EH (cell line): ENCODE measurements at regions not wholly inside any gene's neighbourhood (a gene's known extent, or its start where the extent isn't known, plus 50 kb on each side); places are given as distances from the start of the nearest gene placed in this dataset.

Experiments used
- DNase-seq: peaks from one replicate; pipeline ENCODE4 v3.0.0-alpha.2; 2015; ENCODE audit warnings: low read depth

DNA sequence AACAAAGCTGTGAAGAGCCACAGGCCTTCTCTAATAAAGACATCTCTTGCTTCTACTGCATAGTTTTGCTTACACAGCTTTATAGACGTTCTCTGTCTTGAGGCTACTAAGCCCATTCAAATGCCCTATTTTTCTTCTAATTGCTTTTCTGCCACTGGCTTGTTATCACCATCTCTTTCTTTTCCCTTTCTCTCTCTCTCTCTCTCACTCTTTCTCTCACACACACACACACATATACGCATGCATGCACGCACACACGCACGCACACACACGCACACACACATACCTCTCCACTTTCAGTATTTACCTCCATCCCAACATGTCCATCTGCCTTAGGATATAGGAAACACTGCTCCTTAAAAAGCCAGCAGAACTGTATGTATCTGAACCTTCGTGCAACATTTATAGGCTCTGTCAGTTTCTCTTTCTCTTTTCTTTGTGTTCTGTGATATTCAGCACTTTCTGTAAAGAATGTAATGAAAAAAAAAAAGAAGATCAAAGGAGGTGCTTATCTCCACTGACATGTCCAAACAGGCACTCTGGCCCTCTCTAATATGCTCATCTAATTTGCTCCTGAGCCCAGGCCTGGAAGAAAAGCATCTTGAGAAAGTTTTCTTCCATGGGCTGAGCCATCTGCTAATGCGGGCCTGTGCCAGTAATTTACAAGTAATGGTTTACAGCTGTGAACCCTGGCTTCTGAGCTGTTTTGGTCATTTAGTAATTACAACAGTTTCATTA lies 1046.7 kb upstream of the MAP3K7 start:
- DNase-seq: no peak

GRCh38 chr6:91632308-91632707 lies 1045.4 kb upstream of the MAP3K7 start:
- no peak for DNase-seq

- DNase-seq: no peak
Measured at GRCh38 chr6:91631227-91631626, 1044.4 kb upstream of the MAP3K7 start.

DNA sequence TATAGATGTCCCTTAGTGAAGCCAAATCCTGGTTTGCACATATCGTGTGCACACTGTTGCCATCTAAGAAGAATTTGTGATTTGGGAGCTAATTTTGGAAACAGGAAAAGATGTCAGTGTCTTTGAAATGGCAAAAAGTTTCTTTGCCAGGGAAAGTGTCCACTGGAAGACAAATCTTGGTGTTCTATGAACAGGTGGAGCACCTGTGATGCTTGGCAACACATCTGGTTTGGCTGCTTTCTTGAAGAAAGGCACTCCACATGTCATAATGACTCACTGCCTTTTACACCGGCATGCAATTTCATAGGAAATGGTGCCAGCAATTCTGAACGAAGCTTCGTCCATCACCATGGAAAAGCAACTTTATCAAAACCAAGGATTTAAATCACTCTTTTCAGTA lies 1040.0 kb upstream of the MAP3K7 start:
- DNase-seq: no peak

DNA sequence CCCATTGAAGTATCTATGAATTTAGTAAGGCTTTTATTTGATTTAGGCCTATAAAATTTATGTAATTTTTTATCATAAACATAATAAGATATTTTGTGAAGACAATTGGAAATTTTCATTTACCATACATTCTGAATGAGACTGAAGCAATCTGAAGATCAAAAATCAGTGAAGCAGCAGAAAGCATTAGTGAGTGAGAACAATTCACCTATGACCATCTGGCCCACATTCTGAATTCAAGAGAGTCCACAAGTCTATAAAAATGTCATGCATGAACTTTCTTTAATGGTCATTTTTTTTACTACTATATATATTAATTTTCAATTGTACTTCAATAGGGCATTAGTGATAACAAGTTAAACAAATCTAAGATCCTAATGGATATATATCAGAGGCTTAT lies 1026.6 kb upstream of the MAP3K7 start:
- DNase-seq: no peak

- DNase-seq: no peak
Measured at GRCh38 chr6:91611190-91611589, 1024.3 kb upstream of the MAP3K7 start.

DNA sequence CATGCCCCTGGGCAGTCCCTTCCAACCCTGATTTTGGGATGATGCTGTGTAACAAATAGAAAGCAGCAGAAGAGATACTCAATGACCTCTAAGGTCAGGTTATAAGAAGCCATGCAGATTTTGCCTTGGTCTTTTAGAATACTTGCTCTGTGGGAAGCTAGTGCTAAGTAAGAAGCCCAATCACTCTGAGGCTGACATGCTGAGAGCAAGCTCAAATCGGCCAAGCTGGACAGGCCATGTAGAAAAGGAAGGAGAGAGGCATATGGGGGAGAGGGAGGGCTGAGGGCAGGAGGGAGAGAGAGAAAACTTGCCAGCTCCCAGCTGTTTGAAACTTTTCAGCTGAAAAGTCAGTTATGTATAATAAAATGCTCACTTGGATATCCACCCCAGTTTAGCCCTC lies 1021.6 kb upstream of the MAP3K7 start:
- DNase-seq: no peak

DNA sequence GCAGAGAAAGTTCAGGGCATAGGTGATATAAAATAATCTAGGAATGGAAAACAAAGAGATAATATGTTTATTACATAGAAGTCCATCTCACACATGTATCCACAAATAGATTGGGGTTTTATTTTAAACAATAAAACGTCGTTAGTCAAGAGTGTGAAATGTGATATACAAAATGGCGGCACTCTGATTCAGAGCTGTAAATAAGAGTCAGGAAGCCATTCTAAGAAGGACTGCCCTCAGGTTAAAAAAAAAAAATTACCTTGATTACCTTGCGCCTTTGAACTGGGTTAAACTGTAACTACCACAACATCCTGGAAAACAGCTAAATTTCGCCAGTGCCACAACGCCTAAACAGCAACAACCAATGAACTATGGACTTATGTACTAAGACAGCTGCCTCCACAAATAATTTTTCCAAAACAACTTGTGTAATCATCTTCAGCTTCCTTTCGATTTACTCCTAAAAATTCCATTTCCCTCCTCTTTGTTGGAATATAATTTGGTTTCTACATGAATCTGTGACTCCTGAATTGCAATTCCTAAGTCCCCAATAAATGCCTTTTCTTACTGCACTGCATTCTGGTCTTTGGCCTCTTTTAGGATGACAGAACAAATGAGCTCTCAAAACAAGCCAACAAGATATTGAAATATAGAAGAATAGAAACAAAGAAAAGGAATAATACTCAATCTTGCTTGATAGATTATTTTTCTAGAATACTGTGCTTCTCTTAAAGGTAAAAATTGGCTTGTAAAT lies 1019.5 kb upstream of the MAP3K7 start:
- DNase-seq: no peak

GRCh38 chr6:91600561-91600960 lies 1013.7 kb upstream of the MAP3K7 start:
- no peak for DNase-seq

DNA sequence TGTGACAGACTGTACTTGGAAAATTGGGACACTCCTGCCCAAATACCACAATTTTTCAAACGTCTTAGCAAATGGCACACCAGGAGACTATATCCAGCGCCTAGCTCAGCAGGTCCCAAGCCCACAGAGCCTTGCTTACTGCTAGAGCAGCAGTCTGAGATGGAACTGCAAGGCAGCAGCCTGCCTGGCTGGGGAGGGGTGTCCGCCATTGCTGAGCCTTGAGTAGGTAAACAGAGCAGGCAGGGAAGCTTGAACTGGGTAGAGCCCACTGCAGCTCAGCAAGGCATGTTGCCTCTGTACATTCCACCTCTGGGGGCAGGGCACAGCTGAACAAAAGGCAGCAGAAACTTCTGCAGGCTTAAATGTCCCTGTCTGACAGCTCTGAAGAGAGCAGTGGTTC lies 1003.3 kb upstream of the MAP3K7 start:
- no peak for DNase-seq

- DNase-seq: no peak
Measured at GRCh38 chr6:91580635-91581034, 993.8 kb upstream of the MAP3K7 start.

- DNase-seq: no peak
Measured at GRCh38 chr6:91575032-91575431, 988.2 kb upstream of the MAP3K7 start.

GRCh38 chr6:91573826-91574416 lies 987.0 kb upstream of the MAP3K7 start:
- no peak for DNase-seq

DNA sequence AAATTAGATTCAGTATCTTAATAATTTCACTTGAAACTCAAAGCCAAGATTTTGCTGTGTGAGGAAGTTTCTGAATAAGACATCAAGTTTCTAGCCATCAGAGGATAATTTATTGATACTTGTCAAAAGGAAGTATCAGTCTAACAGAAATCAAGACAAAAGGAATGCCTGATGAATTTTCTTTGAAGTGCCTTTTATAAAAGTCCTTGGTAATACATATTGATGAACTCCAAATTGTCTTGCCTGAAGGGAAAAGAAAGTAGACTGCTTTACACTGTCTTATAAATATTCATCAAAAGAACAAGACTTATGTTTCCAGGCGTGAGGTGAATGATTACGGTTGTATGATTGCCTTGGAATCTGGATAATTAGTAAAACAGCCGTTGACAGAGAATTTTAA lies 986.0 kb upstream of the MAP3K7 start:
- no peak for DNase-seq

DNA sequence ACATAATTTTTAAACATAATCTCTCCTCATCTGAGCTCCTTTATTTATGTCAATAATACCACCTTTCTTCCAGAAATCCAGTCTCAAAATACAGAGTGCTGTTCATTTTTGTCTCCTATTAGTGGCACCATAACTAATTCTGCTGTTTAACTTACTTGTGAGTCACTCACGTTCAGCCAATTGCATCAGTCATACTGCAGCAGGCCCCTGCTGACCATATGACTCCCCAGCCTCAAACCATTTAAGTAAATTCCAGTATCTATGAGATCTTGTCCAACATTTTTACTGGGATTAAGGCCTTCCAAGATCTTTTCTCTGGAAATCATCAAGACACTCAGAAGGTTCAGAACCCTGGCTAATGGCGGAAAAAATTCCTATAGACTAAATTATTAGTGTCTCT lies 982.2 kb upstream of the MAP3K7 start:
- DNase-seq: no peak

DNA sequence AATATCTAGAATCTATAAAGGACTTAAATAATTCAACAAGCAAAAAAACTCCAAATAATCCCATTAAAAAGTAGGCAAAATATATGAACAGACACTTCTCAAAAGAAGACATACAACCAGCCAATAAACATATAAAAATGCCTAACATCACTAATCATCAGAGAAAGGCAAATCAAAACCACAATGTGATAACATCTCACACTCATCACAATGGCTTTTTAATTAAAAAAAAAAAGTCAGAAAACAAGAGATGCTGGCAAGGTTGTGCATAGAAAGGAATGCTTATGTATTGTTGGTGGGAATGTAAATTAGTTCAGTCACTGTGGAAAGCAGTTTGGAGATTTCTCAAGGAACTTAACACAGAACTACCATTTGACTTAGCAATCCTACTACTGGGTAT lies 979.6 kb upstream of the MAP3K7 start:
- no peak for DNase-seq

DNA sequence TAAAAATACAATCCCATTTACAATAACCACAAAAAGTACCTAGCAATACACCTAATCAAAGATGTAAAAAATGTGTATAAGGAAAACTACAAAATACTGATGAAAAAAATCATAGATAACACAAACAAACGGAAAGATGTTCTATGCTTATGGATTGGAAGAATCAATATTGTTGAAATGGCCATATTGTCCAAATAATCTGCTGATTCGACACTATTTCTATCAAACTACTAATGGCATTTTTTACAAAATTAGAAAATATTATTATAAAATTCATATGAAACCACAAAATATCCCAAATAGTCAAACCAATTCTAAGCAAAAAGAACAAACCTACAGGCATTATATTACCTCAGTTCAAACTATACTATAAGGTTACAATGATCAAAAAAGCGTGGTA lies 978.3 kb upstream of the MAP3K7 start:
- no peak for DNase-seq

DNA sequence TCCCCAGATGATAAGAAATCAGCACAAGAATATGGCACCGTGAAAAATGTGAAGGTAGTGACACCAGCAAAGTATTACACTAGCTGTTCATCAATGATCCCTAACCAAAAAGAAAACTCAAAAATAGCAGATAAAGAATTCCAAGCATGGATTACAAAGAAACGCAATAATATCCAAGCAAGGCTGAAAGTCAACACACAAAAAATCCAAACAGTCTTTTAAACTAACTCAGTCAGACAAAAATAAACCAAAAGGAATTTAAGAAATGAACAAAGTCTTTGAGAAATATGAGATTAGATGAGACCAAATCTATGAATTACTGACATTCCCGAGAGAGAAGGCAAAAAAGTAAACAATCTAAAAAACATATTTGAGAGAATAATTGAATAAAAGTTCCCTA lies 976.1 kb upstream of the MAP3K7 start:
- DNase-seq: no peak

DNA sequence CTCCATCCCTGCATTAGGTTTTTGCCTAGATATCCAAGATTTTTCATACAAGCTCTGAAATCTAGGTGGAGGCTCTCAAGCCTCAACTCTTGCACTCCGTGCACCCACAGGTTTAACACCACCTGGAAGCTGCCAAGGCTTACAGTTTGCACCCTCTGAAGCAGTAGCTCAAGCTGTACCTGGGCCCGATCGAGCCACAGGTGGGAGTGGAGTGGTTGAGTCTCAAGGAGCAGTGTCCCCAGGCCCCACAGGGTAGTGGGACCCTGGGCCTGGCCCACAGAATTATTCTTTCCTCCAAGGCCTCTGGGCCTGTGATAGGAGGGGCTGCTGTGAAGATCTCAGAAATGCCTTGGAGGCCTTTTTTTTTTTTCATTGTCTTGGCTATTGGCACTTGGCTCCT lies 973.5 kb upstream of the MAP3K7 start:
- no peak for DNase-seq

GRCh38 chr6:91540902-91541301 lies 954.0 kb upstream of the MAP3K7 start:
- DNase-seq: no peak

DNA sequence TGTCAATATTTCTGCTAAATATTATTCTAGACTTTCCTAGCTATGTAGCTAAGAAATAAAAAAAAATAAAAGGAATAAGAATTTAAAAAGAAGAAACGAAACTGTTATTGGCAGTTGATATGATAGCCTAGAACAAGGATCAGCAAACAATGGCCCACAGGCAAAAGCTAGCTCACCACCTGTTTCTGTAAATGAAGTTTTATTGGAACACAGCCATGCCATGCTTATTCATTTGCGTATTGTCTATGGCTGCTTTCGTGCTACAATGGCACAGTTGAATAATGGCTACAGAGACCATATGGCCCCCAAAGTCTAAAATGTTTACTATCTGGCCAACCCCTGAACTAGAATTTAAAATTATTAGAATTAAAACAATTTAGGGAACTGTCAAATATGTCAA lies 952.6 kb upstream of the MAP3K7 start:
- DNase-seq: no peak

GRCh38 chr6:91538622-91539021 lies 951.8 kb upstream of the MAP3K7 start:
- DNase-seq: no peak

DNA sequence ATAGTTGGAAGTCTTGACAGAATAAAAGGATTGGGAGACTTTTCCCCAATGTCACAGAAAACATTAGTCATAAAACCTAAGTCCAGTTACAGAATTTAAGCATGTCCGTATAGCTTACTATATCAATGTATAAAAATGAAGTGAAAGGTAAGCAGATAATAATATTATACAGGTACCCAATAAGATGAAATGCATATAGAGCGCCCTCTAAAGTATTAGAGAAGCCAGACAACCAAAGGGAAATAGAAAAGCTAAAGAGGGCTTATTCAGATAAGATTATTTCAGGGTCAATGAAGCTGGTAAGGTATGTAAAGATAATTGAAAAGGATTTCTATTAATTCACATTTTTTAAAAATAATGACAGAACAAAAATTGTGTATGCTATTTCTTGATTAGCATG lies 947.7 kb upstream of the MAP3K7 start:
- no peak for DNase-seq

DNA sequence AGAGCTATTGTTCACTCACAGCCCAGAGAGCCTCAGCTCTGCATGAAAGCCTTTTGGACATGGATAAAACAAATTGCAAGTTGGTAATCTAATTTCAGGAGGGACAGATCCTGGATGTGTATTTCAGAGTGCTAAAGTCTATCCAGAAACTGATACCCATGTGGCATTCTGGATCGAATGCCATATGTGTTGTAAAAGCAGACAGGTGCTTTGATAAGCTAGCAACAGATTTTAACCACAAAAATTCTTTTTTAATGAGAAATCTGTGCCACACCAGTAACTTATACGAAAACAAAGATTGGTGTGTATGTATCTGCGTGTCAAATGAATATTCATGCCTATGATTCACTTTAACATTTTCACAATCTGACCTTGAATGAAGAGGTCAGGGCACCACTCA lies 936.6 kb upstream of the MAP3K7 start:
- DNase-seq: no peak
